ENCODE measurements at regions not wholly inside any gene's neighbourhood (a gene's known extent, or its start where the extent isn't known, plus 50 kb on each side); places are given as distances from the start of the nearest gene placed in this dataset.

- no peak overlapping the region for H3K4me3 ChIP-seq
- ATAC-seq (no peak), DNase-seq (no peak)
- 33% methylated on average over 1 of the region's 1 CpG for WGBS (ENCODE audit: insufficient coverage, low coverage, low lambda C conversion rate, missing lambda C conversion rate)
- H3K4me1 ChIP-seq = no peaks in the 10 kb centered on the region
- H3K9me3 ChIP-seq = no peaks in the 10 kb centered on the region
- no peaks in the 10 kb centered on the region for H3K36me3 ChIP-seq
- TF ChIP-seq, protein P1, sequence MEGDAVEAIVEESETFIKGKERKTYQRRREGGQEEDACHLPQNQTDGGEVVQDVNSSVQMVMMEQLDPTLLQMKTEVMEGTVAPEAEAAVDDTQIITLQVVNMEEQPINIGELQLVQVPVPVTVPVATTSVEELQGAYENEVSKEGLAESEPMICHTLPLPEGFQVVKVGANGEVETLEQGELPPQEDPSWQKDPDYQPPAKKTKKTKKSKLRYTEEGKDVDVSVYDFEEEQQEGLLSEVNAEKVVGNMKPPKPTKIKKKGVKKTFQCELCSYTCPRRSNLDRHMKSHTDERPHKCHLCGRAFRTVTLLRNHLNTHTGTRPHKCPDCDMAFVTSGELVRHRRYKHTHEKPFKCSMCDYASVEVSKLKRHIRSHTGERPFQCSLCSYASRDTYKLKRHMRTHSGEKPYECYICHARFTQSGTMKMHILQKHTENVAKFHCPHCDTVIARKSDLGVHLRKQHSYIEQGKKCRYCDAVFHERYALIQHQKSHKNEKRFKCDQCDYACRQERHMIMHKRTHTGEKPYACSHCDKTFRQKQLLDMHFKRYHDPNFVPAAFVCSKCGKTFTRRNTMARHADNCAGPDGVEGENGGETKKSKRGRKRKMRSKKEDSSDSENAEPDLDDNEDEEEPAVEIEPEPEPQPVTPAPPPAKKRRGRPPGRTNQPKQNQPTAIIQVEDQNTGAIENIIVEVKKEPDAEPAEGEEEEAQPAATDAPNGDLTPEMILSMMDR (IDR thresholded peaks at IDR 0.05) = no peak
- TF ChIP-seq POLR2A (IDR thresholded peaks at IDR 0.05) = no peak
- no peaks in the 10 kb centered on the region for H3K27me3 ChIP-seq
- intact Hi-C loops (cut with DNase I) = no loop called here
- no peak overlapping the region for H3K27ac ChIP-seq
Observed at GRCh38 chr2:212712991-212713390, 174.4 kb upstream of the ERBB4 start.

- 35% methylated on average over 5 of the region's 5 CpGs for WGBS (ENCODE audit: insufficient coverage, low coverage, low lambda C conversion rate, missing lambda C conversion rate)
Observed at GRCh38 chr2:212712466-212712865, 173.9 kb upstream of the ERBB4 start.

DNA sequence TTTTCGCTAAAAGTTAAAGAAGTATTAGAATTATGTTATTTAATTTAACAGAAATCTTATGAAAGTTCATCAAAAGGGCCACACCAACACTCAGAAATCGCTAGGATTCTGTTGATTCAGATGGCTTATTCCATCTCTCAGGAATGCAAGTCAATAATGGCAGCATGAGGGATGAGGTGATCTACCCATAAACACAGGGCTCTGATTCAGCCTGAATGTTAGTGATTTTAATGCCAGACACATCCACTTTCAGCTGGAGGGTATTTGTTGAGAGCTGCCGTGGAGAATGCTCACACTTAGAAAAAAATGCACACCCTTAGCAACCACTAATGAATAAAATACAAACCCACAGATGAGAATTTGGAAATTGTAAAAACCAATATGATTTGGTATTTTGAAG lies 173.3 kb upstream of the ERBB4 start:
- Histone ChIP-seq H3K36me3 (no peaks in the 10 kb centered on the region), H3K4me3 (no peak overlapping the region), H3K27ac (no peak overlapping the region), H3K9me3 (no peaks in the 10 kb centered on the region), H3K4me1 (no peaks in the 10 kb centered on the region), H3K27me3 (no peaks in the 10 kb centered on the region)
- 48% methylated on average over 3 of the region's 3 CpGs for WGBS (ENCODE audit: insufficient coverage, low coverage, low lambda C conversion rate, missing lambda C conversion rate)
- intact Hi-C loops (cut with DNase I) = no loop called here
- no peak for TF ChIP-seq POLR2A (IDR thresholded peaks at IDR 0.05)
- TF ChIP-seq, protein P1 (IDR thresholded peaks at IDR 0.05) = no peak
- DNase-seq (no peak), ATAC-seq (no peak)

More at GRCh38 chr2:212712466-212712865, 173.9 kb upstream of the ERBB4 start:
- intact Hi-C loops (cut with DNase I) = no loop called here
- no peaks in the 10 kb centered on the region for H3K36me3 ChIP-seq
- DNase-seq = no peak
- H3K4me3 ChIP-seq = no peak overlapping the region
- ATAC-seq = no peak
- TF ChIP-seq POLR2A (IDR thresholded peaks at IDR 0.05) = no peak
- TF ChIP-seq, protein P1 (IDR thresholded peaks at IDR 0.05) = no peak
- no peaks in the 10 kb centered on the region for H3K4me1 ChIP-seq
- H3K27me3 ChIP-seq = no peaks in the 10 kb centered on the region
- no peak overlapping the region for H3K27ac ChIP-seq
- H3K9me3 ChIP-seq = no peaks in the 10 kb centered on the region

DNA sequence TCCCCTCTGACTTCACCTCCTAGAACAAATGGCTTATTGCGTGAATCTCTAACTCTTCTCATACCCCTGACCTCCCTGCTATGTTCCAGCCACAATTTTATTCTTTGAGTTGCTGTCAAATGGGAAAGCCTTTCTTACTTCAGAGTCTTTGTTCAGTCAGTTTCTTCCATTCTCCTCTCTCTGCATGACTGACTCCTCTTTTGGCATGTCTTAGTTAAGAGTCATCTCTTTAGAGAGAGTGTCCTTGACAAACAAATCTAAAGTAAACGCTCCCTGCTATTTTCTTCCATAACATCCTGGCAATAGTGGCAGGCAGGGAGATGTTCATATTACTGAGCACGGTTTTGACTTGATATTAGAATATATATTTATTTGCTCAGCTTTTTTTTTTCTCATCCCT lies 170.7 kb upstream of the ERBB4 start:
- no peak overlapping the region for H3K4me3 ChIP-seq
- DNase-seq (no peak), ATAC-seq (no peak)
- no peaks in the 10 kb centered on the region for H3K4me1 ChIP-seq
- H3K36me3 ChIP-seq = no peaks in the 10 kb centered on the region
- H3K9me3 ChIP-seq = no peaks in the 10 kb centered on the region
- intact Hi-C loops (cut with DNase I) = no loop called here
- no peaks in the 10 kb centered on the region for H3K27me3 ChIP-seq
- 47% methylated on average over 3 of the region's 3 CpGs for WGBS (ENCODE audit: insufficient coverage, low coverage, low lambda C conversion rate, missing lambda C conversion rate)
- TF ChIP-seq POLR2A (IDR thresholded peaks at IDR 0.05) = no peak
- TF ChIP-seq, protein P1 (IDR thresholded peaks at IDR 0.05) = no peak
- no peak overlapping the region for H3K27ac ChIP-seq

DNA sequence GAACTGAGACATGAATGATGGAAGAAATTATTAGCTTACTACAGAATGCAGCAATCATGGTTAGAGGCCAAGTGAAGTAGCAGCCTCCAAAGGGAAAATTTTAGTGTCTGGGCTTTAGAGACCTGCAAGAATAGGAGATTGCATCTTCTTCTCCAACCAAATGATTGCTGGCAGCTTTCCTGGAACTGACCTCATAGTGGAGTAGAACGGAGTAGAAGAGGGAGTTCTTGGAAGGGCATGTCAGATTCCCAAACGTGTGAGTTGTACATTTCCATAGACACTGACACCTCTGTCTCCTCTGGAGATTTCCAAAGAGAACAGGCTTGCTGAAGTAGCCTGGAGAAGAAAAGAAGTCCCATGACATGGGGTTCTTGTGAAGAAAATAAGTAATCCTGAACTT lies 169.8 kb upstream of the ERBB4 start:
- Histone ChIP-seq H3K27ac (no peak overlapping the region), H3K27me3 (no peaks in the 10 kb centered on the region), H3K36me3 (no peaks in the 10 kb centered on the region), H3K9me3 (no peaks in the 10 kb centered on the region), H3K4me1 (no peaks in the 10 kb centered on the region), H3K4me3 (no peak overlapping the region)
- ATAC-seq (no peak), DNase-seq (no peak)
- intact Hi-C loops (cut with DNase I) = no loop called here
- TF ChIP-seq, protein P1 (IDR thresholded peaks at IDR 0.05) = no peak
- no peak for TF ChIP-seq POLR2A (IDR thresholded peaks at IDR 0.05)
- WGBS (ENCODE audit: insufficient coverage, low coverage, low lambda C conversion rate, missing lambda C conversion rate) = 28% methylated on average over 2 of the region's 2 CpGs
